DMS153 treated with DMSO at 0.1 percent for 48 hours (cell line): ENCODE measurements at regions not wholly inside any gene's neighbourhood (a gene's known extent, or its start where the extent isn't known, plus 50 kb on each side); places are given as distances from the start of the nearest gene placed in this dataset.
A peak's percentile ranks its signal among the peaks of the same experiment; 100 is the strongest.
"Not testable (repeated sequence)": the region's sequence is repeated elsewhere in the genome, so short reads cannot be mapped to it uniquely, and the experiment has no call there.

ENCODE experiments used
- DNase-seq: peaks from one replicate; lab custom pipeline; 2025; ENCODE audit not compliant: unreplicated experiment; lab: John Stamatoyannopoulos, UW

DNA sequence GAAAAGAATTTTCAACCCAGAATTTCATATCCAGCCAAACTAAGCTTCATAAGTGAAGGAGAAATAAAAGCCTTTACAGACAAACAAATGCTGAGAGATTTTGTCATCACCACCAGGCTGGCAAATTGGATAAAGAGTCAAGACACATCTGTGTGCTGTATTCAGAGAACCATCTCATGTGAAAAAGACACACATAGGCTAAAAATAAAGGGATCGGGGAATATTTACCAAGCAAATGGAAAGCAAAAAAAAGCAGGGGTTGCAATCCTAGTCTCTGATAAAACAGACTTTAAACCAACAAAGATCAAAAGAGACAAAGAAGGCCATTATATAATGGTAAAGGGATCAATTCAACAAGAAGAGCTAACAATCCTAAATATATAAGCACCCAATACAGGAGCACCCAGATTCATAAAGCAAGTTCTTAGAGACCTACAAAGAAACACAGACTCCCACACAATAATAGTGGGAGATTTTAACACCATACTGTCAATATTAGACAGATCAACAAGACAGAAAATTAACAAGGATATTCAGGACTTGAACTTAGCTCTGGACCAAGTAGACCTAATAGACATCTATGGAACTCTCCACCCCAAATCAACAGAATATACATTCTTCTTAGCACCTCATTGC, 55.9 kb upstream of the ACSM6 start:
- not testable (repeated sequence) for DNase-seq

DNA sequence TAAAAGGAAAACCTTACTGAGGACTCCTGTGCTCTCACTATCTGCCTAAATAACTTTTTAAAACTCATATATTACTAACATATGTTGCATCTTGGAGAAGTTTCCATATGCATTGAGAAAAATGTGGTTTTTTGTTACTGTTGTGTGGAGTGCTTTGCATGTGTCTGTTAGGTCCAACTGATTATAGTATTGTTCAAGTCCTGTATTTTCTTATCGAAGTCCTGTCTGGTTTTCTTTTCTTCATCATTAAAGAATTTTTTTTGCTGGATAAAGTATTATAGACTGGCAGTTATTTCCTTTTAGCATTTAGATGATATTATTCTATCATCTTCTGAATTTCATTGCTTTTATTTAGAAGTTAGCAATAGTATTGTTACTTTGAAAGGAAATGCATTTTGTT, 59.5 kb upstream of the ACSM6 start:
- no peak for DNase-seq

DNA sequence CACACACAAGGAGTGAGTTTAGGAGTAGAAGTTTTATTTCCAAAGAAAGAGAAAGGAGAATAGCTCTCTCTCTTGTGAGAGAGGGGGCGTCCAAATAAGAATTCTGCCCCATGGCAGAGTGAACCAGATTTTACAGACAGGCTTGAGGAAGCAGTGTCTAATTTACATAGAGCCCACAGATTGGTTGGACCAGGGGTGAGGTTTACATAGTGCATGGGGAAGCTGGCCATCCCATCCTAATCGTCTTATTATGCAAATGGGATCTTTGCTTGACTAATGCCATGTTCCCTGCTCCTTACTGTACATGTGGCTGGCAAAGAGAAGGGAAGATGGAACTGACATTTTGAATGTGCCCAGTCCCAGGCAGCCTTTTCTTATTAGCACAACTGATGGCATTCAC, 60.0 kb upstream of the ACSM6 start:
- DNase-seq, result no peak

DNA sequence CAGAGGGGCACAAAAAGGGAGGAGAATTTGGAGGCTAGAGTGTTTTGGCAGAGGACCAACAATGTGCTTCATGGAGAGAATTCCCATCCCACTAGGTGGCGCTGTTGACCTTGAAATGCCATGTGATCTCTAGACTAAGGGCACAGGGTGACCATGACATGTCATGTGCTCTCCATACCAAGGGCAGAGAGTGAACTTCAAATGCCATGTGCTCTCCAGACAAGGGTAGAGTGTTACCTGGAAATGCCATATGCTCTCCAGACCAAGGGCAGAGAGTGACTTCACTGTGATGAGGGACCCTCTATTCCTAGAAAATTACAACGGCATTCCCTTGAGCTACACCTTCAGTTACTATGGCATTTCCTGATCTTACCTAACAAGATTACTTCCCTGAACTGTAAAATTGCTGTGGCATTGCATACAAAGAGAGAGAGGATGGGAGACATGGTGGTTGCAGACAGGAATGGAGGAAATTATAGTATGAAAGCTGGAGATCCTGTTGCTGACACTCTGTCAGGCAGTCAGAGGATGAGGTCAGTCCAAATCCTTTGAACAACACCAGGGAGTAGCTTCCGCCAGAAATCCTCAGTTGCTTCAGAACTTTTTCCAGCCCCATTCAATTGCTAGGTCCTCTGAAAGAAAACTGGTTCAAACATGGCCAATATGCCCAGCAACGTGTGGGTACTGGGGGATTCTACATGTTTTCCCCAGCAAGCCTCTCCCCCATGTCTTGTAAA, 60.9 kb upstream of the ACSM6 start:
- peak; percentile 82 for DNase-seq

DNA sequence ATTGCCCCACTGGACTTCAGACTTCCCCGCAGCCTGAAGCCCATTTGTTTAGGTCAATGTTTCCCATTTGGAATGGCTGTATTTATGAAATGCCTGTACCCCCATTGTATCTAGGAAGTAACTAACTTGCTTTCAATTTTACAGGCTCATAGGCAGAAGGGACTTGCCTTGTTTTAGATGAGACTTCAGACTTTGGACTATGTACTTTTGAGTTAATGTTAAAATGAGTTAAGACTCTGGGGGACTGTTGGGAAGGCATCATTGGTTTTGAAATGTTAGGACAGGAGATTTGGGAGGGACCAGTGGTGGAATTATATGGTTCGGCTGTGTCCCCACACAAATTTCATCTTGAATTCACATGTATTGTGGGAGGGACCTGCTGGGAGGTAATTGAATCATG, 61.1 kb upstream of the CYP2C8 start:
- not testable (repeated sequence) for DNase-seq

DNA sequence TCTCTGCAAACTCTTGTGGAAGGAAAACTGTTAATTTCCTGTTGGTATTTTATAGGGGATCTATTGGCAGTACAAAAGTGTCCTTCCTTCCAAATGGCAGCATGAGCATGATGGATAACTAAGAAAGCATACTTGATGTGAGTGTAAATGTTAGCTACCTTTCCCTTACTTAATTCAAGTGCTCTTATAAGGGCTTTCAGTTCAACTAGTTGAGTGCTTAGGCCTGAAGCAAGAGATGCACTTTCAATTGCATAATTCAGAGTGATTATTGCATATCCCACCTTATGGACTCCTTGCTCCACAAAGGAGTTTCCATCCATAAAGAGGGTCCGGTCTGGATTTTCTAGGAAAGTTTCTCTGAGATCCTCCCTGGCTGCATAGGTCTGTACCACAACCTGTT, 56.3 kb upstream of the CYP2C8 start:
- no peak for DNase-seq

DNA sequence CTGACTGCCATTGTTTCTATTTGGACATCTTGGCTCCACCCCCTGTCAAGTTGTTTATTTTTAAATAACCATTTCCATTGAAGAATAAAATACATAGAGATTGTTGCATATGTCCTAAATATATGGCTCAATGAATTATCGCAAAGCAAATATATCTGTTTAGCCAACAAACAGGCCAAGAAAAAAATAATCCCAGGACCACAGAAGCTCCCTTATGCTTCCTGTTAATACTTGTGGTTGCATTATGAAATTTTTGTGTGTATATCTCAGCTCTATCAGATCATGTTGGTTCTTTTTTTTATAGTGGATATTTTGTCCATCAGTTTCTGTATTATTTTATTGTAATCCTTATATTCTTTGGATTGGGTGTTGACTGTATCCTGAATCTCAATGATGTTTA, 53.4 kb upstream of the CYP2C8 start:
- DNase-seq, result no peak

DNA sequence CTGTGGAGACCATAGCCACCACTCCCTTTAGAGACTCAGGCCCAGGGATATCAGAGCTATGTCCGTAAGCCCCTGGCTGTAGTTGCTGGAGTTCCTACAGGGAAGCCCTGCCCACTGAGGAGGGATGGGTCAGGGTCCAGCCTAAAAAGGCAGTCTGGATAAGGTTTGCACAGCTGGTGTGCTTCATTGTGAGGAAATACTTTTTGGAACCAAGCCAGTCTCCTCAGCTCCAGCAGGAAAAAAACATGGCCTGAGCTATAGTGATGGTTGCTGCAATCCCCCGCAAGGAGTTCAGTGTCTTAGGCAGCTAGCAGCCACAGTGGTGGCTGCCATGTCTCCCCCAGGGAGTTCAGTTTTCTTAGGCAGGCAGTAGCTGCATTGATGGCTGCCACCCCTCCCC, 52.6 kb upstream of the CYP2C8 start:
- no peak for DNase-seq
